ENCODE measurements at regions not wholly inside any gene's neighbourhood (a gene's known extent, or its start where the extent isn't known, plus 50 kb on each side); places are given as distances from the start of the nearest gene placed in this dataset.

GRCh38 chr11:107177106-107177477, 158.8 kb upstream of the GUCY1A2 start:
- intact Hi-C loops (cut with DNase I): no loop called here
- DNase-seq (peak in 1 of 4 donors; percentile 20), ATAC-seq (no peak)
- TF ChIP-seq CTCF (IDR thresholded peaks at IDR 0.05): no peak
- no peak overlapping the region for H3K27ac ChIP-seq
- H3K36me3 ChIP-seq: no peaks in the 10 kb centered on the region
- H3K9me3 ChIP-seq: peaks cover 0 to 16% of the 10 kb centered on the region in 2 donors
- H3K27me3 ChIP-seq: no peaks in the 10 kb centered on the region
- no peak overlapping the region for H3K4me3 ChIP-seq
- H3K4me1 ChIP-seq: no peaks in the 10 kb centered on the region

- ATAC-seq (no peak), DNase-seq (peak in 1 of 4 donors; percentile 48)
- Histone ChIP-seq H3K4me1 (no peaks in the 10 kb centered on the region), H3K27me3 (no peaks in the 10 kb centered on the region), H3K9me3 (peaks cover 0 to 16% of the 10 kb centered on the region in 2 donors), H3K27ac (no peak overlapping the region), H3K4me3 (no peak overlapping the region), H3K36me3 (no peaks in the 10 kb centered on the region)
- no peak for TF ChIP-seq CTCF (IDR thresholded peaks at IDR 0.05)
- intact Hi-C loops (cut with DNase I): no loop called here
These were observed 158.2 kb upstream of the GUCY1A2 start for GRCh38 chr11:107176148-107177105.

DNA sequence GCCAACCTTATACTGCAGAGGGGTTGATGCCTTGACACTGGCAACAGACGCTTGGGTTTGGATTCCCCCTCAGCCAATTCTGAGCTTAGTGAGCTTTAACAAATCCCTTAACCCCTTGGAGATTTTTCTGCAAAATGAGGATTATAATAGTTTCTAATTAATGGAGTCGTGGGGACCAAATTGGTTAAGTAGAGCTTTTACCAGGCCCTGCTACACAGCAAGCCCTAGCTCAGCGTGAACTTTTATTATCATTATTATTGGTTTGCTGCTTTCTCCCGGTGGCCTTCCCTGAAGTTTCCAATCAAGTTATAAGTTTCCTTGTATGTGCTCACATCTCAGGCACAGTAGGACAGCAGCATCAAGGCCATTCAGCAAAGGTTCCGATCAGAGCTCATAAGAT, 156.6 kb upstream of the GUCY1A2 start:
- Histone ChIP-seq H3K9me3 (peaks cover 0 to 26% of the 10 kb centered on the region in 2 donors), H3K27me3 (no peaks in the 10 kb centered on the region), H3K27ac (no peak overlapping the region), H3K36me3 (no peaks in the 10 kb centered on the region), H3K4me1 (no peaks in the 10 kb centered on the region), H3K4me3 (no peak overlapping the region)
- intact Hi-C loops (cut with DNase I): no loop called here
- no peak for TF ChIP-seq CTCF (IDR thresholded peaks at IDR 0.05)
- DNase-seq: no peak
- ATAC-seq: no peak

DNA sequence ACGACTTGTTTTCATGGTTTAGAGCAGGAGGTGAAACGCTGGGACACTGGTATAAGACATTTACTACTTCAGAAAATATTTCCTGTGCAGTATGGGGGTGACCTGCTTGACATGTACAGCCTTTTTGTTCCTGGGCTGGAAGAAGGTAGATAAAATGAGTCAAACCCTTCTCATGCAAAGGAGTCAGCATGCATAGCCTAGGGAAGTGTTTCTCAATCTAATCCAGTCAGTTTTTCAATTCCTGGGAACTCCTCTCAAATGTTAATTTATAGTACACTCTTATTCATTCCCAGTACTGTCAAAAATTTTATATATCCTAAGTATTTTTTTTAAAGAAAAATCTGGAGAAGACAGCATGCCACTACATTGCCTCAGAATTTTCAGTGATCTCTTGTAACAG, 154.7 kb upstream of the GUCY1A2 start:
- Histone ChIP-seq H3K27ac (no peak overlapping the region), H3K9me3 (peaks cover 0 to 32% of the 10 kb centered on the region in 2 donors), H3K27me3 (no peaks in the 10 kb centered on the region), H3K36me3 (no peaks in the 10 kb centered on the region), H3K4me1 (no peaks in the 10 kb centered on the region), H3K4me3 (no peak overlapping the region)
- ATAC-seq (no peak), DNase-seq (no peak)
- intact Hi-C loops (cut with DNase I): no loop called here
- TF ChIP-seq CTCF (IDR thresholded peaks at IDR 0.05): no peak

DNA sequence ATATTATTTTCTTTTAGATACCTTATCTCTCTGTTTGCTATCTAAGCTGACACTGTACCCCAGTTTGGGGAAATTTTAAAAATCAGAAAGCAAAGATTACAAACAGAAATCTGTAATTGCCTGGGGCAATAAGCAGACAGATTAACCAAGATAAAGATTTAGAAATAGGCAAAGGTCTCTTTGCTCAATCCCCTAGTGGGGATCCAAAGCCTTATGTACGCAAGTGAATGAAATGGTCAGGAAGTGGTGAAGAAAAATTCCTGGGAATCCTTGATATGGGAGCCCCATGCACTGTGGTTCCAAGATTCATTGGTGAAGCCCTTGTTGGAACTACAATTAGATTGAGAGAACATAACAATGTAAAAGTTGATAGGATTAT, 139.5 kb upstream of the GUCY1A2 start:
- Histone ChIP-seq H3K4me3 (no peak overlapping the region), H3K9me3 (no peaks in the 10 kb centered on the region), H3K27ac (no peak overlapping the region), H3K4me1 (no peaks in the 10 kb centered on the region), H3K27me3 (no peaks in the 10 kb centered on the region), H3K36me3 (no peaks in the 10 kb centered on the region)
- no peak for DNase-seq
- no peak for ATAC-seq
- intact Hi-C loops (cut with DNase I): no loop called here
- no peak for TF ChIP-seq CTCF (IDR thresholded peaks at IDR 0.05)
